AG09309 (cell line): ENCODE measurements at regions not wholly inside any gene's neighbourhood (a gene's known extent, or its start where the extent isn't known, plus 50 kb on each side); places are given as distances from the start of the nearest gene placed in this dataset.

ENCODE experiments used
- DNase-seq: peaks from one replicate; pipeline ENCODE4 v3.0.0-alpha.2; 2010; ENCODE audit warnings: low read depth
- H3K4me3 ChIP-seq: 2 replicates; pipeline ENCODE4 v1.5.1; 2011; ENCODE audit warnings: mild to moderate bottlenecking, low read depth, low read length, moderate library complexity; ENCODE audit not compliant: control insufficient read depth
- TF ChIP-seq, protein P1 (sequence below): IDR thresholded peaks from 2 replicates; pipeline ENCODE4 v1.5.1; 2011; ENCODE audit warnings: mild to moderate bottlenecking, low read depth, low read length, inconsistent platforms; ENCODE audit not compliant: insufficient read depth, control insufficient read depth; ENCODE audit errors: missing control alignments

DNA sequence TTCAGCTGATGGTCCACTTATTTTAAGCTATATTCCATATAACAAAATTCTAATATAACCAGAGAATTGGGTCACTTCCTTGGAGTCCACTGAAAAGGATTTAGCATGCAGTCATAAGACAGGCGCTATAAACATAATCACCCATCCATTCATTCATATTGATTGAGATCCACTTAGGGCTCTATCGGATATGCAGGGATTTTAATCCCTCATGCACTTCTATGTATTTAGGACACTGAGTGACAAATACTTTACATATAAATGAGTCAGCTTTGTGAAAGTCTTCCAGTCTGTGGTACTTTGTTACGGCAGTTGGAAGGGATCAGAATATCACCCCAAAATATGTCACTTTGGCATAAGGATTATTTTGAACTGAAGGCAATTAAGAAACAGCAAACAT, 127.3 kb upstream of the ZNF608 start:
- H3K4me3 ChIP-seq: no peak overlapping the region
- no peak for DNase-seq
- TF ChIP-seq, protein P1, sequence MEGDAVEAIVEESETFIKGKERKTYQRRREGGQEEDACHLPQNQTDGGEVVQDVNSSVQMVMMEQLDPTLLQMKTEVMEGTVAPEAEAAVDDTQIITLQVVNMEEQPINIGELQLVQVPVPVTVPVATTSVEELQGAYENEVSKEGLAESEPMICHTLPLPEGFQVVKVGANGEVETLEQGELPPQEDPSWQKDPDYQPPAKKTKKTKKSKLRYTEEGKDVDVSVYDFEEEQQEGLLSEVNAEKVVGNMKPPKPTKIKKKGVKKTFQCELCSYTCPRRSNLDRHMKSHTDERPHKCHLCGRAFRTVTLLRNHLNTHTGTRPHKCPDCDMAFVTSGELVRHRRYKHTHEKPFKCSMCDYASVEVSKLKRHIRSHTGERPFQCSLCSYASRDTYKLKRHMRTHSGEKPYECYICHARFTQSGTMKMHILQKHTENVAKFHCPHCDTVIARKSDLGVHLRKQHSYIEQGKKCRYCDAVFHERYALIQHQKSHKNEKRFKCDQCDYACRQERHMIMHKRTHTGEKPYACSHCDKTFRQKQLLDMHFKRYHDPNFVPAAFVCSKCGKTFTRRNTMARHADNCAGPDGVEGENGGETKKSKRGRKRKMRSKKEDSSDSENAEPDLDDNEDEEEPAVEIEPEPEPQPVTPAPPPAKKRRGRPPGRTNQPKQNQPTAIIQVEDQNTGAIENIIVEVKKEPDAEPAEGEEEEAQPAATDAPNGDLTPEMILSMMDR: no peak

DNA sequence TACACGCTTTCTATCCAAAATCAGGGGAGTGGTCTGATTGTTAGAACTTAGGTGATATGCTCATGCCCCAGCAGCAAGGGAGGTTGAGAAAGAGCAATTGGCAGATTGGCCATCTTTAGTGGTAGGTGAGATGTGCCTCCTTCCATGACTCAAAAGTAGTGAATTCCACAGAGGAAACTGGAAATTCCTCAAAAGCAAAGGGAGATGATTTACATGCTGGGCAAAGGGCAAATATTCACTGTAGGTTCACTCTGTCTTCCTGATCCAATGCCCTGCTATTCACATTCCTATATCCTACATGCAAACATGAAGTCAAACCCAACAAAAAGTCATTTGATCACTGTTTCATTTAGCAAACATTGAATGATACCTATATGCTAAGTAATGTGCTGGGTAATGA, 130.1 kb upstream of the ZNF608 start:
- TF ChIP-seq, protein P1: no peak
- DNase-seq: no peak
- no peak overlapping the region for H3K4me3 ChIP-seq

DNA sequence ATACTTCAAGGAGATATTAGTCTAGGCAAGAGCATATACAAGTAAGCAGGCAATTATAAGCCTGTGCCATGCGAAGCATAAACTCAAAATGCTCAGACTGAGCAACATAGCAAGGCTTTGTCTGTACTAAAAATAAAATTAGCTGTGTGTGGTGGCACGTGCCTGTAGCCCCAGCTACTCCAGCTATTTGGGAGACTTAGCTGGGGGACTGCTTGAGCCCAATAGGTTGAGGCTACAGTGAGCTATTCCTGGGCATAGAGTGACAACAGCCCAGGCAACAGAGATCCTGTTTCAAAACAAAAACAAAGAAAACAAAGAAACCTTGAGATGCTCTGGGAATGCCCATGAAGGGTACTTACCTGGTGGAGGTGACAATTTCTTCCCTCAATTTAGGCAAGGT, 130.5 kb upstream of the ZNF608 start:
- no peak for DNase-seq

DNA sequence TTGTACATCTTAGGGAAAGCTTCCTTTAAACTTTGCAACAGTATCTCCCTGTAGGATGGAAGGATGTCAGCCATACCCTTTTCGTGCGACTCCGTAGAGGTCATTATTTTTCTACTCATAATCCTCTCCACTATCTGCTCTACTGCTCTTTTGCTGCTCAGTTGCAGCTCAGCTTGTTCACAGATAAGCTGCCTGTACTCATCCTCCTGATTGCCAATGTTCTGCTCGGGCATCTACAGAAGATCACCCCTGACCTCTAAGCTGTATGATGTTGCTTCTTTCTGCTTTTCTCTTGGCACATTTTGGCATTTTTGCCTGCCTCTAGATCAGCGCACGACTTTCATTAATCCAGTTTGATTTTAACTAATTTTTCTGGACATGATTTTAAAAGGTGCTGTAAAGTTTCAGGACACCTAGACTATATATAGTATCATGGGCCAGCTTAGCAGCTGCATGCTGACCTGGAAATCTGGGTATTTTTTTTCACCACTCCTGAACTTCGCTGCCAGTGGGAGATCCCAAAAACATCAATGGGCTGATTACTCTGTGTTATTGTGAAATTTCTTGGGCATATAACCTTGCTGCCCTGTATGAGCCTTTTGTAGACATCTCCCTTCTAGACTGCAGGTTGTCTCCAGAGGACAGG, 131.2 kb upstream of the ZNF608 start:
- no peak overlapping the region for H3K4me3 ChIP-seq
- TF ChIP-seq, protein P1: no peak
- no peak for DNase-seq

More for the DNA sequence above, 130.5 kb upstream of the ZNF608 start:
- TF ChIP-seq, protein P1: no peak
- no peak overlapping the region for H3K4me3 ChIP-seq

DNA sequence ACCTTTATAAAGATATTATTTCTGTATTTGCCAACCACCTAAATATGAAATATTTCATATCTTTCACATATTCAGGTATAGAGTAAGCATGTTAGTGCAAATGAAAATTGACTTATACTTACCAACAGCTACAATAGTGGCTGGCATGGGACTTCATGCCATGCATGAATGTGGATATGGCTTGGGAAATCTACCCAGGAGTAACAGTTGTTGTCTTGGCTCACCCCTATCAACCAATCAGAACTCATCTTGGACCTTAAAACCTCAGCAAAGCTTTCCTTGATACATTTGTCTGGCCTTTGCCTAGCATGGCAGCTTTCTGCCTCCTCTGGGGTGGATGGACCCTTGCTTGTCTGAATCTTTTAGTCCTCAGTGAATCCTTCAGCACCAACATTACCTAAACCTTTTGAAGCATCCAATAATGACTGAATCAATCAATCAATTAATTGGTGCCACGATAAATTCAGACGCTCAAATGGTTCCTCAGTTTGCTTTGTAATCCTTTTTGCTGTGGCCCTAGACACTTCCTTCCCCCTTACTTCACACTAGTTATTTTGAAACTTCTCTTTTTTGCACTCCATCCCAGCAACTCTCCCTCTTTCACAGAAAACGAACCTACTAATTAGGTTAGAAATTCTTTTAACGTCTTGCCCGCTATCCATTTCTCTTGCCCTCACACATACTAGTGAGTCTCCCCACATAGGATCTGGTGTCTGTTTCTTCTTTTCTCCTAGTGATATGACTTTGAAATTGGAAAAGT, 132.3 kb upstream of the ZNF608 start:
- no peak overlapping the region for H3K4me3 ChIP-seq
- TF ChIP-seq, protein P1: no peak
- DNase-seq: no peak

DNA sequence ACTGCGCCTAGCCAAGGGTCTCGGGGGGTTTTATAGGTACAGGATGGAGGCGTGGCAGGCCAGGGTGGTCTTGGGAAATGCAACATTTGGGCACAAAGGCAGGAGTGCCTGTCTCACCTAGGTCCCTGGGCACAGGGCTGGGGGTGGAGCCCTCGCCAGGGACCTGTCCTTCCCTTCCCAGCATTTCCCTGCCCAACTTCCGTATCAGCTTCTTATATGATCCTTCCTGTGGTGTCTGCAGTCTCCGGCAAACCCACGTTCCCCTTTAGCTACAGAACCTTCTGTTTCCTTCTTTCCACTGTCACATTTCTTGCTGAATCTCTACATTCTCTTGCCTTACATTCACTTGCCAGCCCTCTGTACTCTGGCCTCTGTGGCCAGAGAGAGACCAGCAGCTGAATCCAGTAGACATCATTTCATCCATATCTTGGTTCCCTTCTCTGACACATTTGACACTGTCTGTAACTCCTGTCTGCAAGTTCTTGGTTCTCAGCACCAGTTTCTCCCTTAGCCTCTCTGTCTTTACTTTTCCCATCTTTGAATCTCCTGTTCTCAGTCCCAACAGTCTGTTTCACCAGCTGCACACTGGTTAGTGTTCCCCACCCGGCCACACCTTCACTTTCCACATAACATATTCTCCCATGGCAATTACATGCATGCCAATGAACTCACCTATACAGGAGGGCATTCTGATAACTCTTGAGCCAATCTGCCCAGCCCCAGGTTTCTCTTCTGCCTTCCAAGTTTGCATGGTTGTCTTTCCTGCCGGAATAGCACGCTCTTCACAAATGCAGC, 134.7 kb upstream of the ZNF608 start:
- TF ChIP-seq, protein P1: no peak
- H3K4me3 ChIP-seq: no peak overlapping the region

More for the DNA sequence above, 134.7 kb upstream of the ZNF608 start:
- DNase-seq: no peak
